Mesodermal cell (in vitro differentiated cells): ENCODE measurements at regions not wholly inside any gene's neighbourhood (a gene's known extent, or its start where the extent isn't known, plus 50 kb on each side); places are given as distances from the start of the nearest gene placed in this dataset.

Source experiments
- H3K27ac ChIP-seq: 2 replicates; pipeline ENCODE4 v1.7.0; 2013; ENCODE audit warnings: mild to moderate bottlenecking, low read depth, low read length, moderate library complexity; ENCODE audit not compliant: severe bottlenecking
- H3K36me3 ChIP-seq: 2 replicates; pipeline ENCODE4 v1.7.1; 2013; ENCODE audit warnings: mild to moderate bottlenecking, low read length, moderate library complexity; ENCODE audit not compliant: control insufficient read depth, insufficient read depth
- H3K4me1 ChIP-seq: one replicate; pipeline ENCODE4 v1.7.1; 2013; ENCODE audit warnings: mild to moderate bottlenecking, low read length; ENCODE audit not compliant: insufficient read depth, control insufficient read depth, poor library complexity, severe bottlenecking
- H3K4me3 ChIP-seq: 2 replicates; pipeline ENCODE4 v1.7.0; 2013; ENCODE audit warnings: low read length, control low read depth, mild to moderate bottlenecking; ENCODE audit not compliant: insufficient read depth, poor library complexity, severe bottlenecking; ENCODE audit errors: extremely low read depth
- H3K9me3 ChIP-seq: 2 replicates; pipeline ENCODE4 v1.7.1; 2013; ENCODE audit warnings: mild to moderate bottlenecking, low read length, moderate library complexity; ENCODE audit not compliant: control insufficient read depth
- WGBS, 2 experiments: methylation state at CpG; one replicate each; pipeline ENCODE4 v1.1.5; 2013; ENCODE audit warnings: missing lambda C conversion rate in 2 of 2; ENCODE audit not compliant: insufficient coverage in 2 of 2; 5-methylcytosine and 5-hydroxymethylcytosine counted together

- H3K4me3 ChIP-seq = no peak overlapping the region
- 94% methylated on average over 3 of the region's 3 CpGs; no CpG with 5 or more reads in 1 of the 2 experiments for WGBS, 2 experiments
Observed at GRCh38 chr15:62421289-62421688, 256.2 kb upstream of the C2CD4B start.

GRCh38 chr15:62426387-62426956 is 261.4 kb upstream of the C2CD4B start:
- no peaks in the 10 kb centered on the region for H3K9me3 ChIP-seq
- 93 to 95% methylated on average over 4 of the region's 4 CpGs for WGBS, 2 experiments

More at GRCh38 chr15:62421289-62421688, 256.2 kb upstream of the C2CD4B start:
- no peaks in the 10 kb centered on the region for H3K9me3 ChIP-seq
- peaks cover 4% of the 10 kb centered on the region for H3K36me3 ChIP-seq
- peak overlapping the region; percentile 23 for H3K27ac ChIP-seq
- H3K4me1 ChIP-seq = peaks cover 3% of the 10 kb centered on the region

DNA sequence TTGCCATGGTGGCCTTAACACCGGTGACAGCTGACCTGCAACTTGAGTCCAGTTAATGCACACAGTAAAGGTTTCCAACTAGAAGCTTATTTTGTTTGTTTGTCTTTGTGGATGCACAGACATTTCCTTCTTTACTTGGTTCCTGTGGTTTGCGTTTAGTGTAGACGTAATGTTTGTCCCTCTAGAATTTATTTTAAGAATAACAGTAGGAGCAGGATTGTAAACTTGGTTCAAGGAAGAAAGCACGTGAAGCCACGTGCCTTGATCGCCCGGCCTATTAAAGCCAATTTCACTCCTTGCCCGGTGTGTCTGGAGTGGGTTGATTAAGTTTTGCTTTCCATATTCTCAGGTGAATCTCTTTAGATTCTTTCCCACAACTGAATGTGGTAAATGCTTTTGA is 263.2 kb upstream of the C2CD4B start:
- Histone ChIP-seq H3K27ac (no peak overlapping the region), H3K36me3 (no peaks in the 10 kb centered on the region), H3K4me1 (peaks cover 11% of the 10 kb centered on the region), H3K4me3 (no peak overlapping the region), H3K9me3 (no peaks in the 10 kb centered on the region)
- WGBS, 2 experiments = 97 to 100% methylated on average over 4 to 7 of the region's 8 CpGs

More at GRCh38 chr15:62426387-62426956, 261.4 kb upstream of the C2CD4B start:
- Histone ChIP-seq H3K36me3 (no peaks in the 10 kb centered on the region), H3K27ac (no peak overlapping the region), H3K4me3 (no peak overlapping the region), H3K4me1 (peaks cover 11% of the 10 kb centered on the region)

- H3K9me3 ChIP-seq = no peaks in the 10 kb centered on the region
- H3K4me1 ChIP-seq = peaks cover 11% of the 10 kb centered on the region
- no peak overlapping the region for H3K27ac ChIP-seq
- 91 to 94% methylated on average over 11 to 12 of the region's 14 CpGs for WGBS, 2 experiments
- H3K4me3 ChIP-seq = no peak overlapping the region
- H3K36me3 ChIP-seq = no peaks in the 10 kb centered on the region
Observed at GRCh38 chr15:62428851-62429598, 263.9 kb upstream of the C2CD4B start.

DNA sequence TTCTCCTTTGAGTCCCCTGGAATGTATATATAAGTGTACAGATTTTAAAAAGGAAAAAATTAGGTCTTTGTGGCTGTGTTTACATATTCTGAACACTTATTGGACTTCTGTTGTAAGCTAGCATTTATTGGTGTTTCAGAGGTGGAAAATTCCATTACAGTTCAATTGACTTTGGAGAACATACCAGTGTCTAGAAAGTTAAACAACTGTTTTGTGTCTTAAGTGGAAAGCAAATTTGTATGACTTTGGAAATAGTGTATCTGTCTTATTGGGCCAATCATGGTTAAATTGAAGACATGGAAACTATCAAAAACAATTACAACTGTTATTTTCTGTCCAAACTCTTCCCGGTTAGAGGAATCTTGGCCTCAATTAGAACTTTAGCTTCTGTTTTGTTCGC is 265.0 kb upstream of the C2CD4B start:
- no peaks in the 10 kb centered on the region for H3K9me3 ChIP-seq
- H3K36me3 ChIP-seq = no peaks in the 10 kb centered on the region
- peaks cover 11% of the 10 kb centered on the region for H3K4me1 ChIP-seq
- no peak overlapping the region for H3K4me3 ChIP-seq
- no peak overlapping the region for H3K27ac ChIP-seq
- WGBS, 2 experiments = 92 to 100% methylated on average over 1 to 2 of the region's 2 CpGs

DNA sequence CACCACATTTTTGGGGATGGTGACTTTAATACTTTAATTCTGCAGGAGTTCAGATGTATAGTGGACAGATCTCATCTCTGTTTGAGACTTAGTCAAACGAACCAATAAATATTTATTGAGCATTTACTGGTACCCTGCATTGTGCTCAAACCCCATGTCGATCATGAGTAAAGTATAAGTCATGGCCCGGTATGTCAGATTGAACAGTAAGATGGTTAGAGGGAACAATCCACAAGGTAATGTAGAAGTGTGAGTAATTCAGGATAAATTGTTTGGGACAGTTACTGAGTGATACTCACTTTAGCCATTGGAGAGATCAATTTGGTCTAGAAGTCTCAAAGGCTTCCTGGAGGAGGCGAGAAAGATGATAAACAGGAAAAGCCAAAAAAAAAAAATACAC is 265.5 kb upstream of the C2CD4B start:
- no peak overlapping the region for H3K4me3 ChIP-seq
- no peak overlapping the region for H3K27ac ChIP-seq
- H3K4me1 ChIP-seq = peaks cover 11% of the 10 kb centered on the region
- no peaks in the 10 kb centered on the region for H3K9me3 ChIP-seq
- H3K36me3 ChIP-seq = no peaks in the 10 kb centered on the region
- WGBS, 2 experiments = 92 to 96% methylated on average over 3 of the region's 4 CpGs

GRCh38 chr15:62431008-62431797 is 266.1 kb upstream of the C2CD4B start:
- Histone ChIP-seq H3K4me1 (peaks cover 11% of the 10 kb centered on the region), H3K36me3 (no peaks in the 10 kb centered on the region), H3K27ac (no peak overlapping the region), H3K4me3 (no peak overlapping the region), H3K9me3 (no peaks in the 10 kb centered on the region)
- WGBS, 2 experiments = 94 to 96% methylated on average over 3 of the region's 6 CpGs

- Histone ChIP-seq H3K4me1 (peaks cover 11% of the 10 kb centered on the region), H3K36me3 (no peaks in the 10 kb centered on the region), H3K4me3 (no peak overlapping the region), H3K9me3 (no peaks in the 10 kb centered on the region), H3K27ac (no peak overlapping the region)
- 95 to 100% methylated on average over 3 of the region's 5 CpGs for WGBS, 2 experiments
Observed at GRCh38 chr15:62431817-62432216, 266.7 kb upstream of the C2CD4B start.

DNA sequence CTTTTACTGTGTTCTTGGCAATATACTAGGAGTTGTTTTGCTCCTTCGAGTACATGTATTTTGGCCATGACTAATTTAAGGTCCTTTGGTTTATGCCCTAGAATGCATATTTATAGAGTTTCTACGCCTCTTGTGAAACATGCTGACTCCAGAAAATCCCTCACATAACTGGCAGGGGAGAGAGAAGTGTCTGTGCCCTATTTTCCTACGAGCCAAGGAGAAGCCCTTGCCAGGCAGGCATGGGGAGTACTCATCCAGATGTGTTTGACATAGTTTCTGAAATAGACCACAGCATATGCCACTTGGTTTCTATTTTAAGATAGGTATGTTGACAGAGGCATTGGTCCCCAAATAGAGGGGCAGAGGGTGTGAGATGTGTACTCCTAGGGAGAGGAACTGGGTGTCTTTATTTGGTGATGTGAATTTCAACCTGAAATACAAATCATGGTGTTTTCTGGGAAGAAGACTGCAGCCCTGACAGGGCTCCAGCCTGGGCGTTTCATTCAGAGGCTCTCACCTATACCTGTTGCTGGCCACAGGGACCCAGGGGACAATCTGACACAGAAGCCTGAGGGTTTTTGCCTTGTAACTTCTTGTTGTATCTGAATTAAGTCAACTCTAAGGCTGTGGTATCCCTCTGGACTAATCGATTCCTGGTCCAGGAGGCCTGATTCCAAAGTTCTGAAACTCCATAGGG is 267.8 kb upstream of the C2CD4B start:
- no peak overlapping the region for H3K4me3 ChIP-seq
- H3K4me1 ChIP-seq = peaks cover 11% of the 10 kb centered on the region
- WGBS, 2 experiments = 87 to 93% methylated on average over 3 to 5 of the region's 5 CpGs
- H3K9me3 ChIP-seq = no peaks in the 10 kb centered on the region
- H3K36me3 ChIP-seq = no peaks in the 10 kb centered on the region
- no peak overlapping the region for H3K27ac ChIP-seq

GRCh38 chr15:62436235-62436634 is 271.1 kb upstream of the C2CD4B start:
- WGBS, 2 experiments = 93 to 94% methylated on average over 4 of the region's 4 CpGs
- Histone ChIP-seq H3K9me3 (no peaks in the 10 kb centered on the region), H3K4me3 (no peak overlapping the region), H3K27ac (no peak overlapping the region), H3K4me1 (no peaks in the 10 kb centered on the region), H3K36me3 (no peaks in the 10 kb centered on the region)
